ENCODE measurements at regions not wholly inside any gene's neighbourhood (a gene's known extent, or its start where the extent isn't known, plus 50 kb on each side); places are given as distances from the start of the nearest gene placed in this dataset.
A peak's percentile ranks its signal among the peaks of the same experiment; 100 is the strongest.

DNA sequence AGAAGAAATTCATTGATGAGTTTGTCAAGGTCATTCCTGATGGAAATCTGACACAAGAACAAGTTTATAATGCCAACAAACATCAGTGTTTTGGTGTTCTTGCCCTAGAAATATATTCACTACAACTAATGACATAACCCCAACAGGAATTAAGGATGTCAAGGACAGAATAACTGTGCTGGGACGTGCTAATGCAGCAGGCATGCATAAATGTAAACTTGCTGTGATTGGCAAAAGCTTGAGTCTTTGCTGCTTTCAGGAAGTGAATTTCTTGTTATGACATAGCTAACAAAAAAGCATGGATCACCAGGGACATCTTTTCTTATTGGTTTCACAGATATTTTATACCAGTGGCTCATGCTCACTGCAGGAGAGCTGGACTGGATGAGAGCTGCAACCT, 144.6 kb downstream of the KCTD12 start:
- no peak for DNase-seq

DNA sequence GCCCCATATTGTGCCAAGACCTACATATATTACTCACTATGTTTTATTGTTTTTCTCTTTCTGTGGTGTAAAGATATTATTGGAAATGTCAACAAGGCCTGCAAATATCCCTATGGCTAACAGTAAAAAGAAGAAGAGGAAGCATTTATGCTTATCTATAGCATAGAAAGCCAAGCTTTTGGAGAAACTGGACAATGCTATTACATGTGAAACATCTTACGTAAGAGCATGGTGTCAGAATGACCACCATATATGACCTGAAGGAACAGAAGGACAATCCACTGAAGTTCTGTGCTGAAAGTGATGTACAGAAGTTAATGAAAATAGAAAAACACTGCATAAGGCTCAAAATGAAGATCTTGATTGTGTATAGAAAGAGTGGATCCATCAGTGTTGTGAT, 145.2 kb downstream of the KCTD12 start:
- no peak for DNase-seq

DNA sequence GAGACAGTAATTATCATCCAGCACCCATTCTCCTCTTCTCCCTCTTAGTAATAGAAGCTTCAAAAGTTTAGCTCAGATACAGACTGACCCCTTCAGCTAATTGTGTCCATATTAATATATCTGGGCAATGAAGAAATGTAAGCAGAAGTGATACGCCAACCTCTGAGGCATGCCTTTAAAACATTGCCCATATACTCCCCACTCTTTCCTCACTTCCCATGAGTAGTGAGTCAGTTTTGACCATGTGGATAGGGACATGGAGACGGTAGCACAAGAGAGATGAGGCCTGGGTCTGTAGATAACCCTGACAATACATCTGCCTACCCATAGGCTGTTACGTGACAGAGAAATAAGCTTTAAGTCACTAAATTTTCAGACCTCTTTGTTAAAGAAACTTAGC, 147.6 kb downstream of the KCTD12 start:
- no peak for DNase-seq

DNA sequence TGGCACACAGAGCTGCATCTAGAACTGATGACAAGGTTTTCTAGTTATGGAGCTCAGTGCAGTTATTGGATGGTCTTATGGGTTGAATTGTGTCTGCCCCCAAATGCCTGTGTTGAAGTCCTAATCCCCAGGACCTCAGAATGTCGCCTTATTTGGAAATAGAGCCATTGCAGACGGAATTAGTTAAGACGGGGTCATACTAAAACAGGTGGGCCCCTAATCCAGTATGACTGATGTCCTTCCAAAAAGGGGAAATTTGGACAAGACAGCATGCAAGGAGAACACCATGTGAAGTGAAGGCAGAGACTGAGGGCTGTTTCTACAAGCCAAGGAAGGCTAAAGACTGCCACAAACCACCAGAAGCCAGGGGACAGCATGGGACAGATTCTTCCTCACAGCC, 148.7 kb downstream of the KCTD12 start:
- DNase-seq, result no peak

DNA sequence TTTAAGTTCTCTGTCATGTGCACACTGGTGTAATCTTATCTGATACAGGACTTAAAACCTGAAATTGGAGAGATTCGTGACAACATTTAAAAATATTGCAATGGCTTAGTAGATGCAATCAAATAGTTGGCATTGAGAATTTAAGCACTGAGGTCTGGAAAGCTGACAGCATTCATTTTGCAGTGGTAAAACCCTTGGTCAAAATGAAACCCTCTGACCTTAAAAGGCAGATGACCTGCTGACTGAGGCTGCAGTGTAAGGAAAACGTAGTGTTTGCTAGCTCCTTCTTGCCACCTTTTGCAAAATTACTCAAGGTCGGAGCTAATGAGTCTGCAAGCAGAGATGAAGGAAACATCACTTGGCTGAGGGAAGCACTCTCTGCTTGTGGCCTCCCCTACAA, 150.6 kb downstream of the KCTD12 start:
- no peak for DNase-seq

DNA sequence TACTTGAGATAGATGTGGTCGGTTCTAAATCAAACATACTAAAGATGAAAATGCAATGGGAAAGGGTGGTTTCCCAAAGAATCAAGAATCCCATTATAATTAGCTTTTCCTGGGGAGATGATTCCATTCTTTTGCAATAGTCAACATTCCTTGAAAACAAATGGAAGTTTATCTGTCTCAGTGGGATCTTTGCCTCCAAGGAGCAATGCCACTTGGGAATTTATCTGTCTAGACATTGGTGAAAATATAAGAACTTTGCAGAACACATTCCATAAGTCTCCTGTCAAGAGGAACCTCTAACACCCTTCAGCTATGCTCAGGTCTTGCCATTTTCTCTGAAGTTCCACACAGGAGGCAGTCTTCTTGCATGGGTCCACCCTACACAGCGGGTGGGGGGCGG, 152.5 kb downstream of the KCTD12 start:
- no peak for DNase-seq

DNA sequence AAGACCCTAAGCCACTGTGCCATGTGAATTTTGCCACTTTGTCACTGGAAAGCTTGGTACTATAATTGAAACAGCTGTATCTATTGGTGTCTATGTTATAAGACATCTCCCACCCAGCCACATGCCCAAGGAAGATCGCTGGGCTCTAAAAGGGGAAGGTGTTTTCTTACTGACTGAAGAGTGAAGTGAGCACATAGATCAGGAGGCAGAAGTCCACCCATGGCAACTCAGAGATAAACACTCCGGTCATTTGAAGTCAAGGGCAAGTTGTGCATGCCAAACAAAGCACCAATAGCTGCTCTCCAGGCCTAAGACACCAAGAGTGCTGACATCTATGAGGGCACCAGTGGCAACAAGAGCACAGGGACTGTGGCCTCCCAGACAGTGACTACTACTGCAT, 153.8 kb downstream of the KCTD12 start:
- DNase-seq, result no peak

DNA sequence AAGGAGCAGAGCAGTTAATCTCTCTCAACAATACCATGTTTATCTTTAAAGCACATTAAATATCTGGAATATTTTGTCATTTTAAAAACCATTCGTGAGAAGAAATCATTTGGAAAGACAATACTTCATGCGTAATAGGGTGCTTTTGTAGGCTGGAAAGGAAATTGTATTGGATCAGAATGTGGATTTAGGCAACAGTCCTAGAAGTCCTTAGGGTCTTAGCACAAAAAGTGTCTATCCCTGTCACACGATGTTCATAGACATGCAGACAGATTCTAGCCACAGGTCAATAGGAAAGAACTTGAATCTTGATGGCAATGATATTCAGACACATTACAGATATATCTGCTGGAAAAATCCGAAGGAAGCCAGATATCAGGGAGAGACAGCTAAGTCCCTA, 156.0 kb downstream of the KCTD12 start:
- DNase-seq, result no peak

DNA sequence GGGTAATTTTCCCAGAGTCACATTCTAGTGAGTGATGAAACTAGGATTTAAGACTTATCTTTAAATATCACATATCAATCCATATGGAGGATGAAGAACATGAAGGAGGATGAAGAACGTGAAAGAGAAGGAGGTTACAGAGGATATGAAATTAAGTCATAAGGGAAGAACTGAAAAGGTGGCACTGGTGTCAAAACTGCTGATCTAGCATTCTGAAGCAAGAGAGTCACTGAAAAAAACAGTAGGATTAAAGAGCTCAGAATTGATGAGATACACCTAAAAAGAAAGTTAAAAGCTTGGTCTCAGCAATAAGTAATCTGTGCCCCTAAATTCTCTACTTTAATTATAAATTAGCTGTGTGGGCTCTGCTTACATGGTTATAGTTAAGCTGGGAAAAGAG, 156.5 kb downstream of the KCTD12 start:
- DNase-seq, result no peak

DNA sequence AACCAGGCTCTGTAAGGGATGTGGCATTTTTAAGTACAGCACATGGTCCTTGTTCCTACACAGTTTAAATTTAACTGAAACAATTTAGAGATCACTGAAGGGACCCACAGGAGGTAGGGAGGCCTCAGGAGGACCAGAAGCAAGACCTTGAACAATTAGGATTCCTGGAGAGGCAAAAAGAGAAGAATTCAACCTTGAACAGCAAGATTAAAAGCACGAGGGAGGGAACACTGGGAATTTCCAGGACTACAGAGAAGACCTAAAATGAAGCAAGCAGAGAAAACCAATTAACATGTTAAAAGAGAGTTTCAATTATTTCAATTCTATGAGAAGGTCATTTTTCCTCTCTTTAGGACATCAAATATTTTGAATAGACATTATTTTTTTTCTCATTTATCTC, 160.3 kb downstream of the KCTD12 start:
- no peak for DNase-seq

DNA sequence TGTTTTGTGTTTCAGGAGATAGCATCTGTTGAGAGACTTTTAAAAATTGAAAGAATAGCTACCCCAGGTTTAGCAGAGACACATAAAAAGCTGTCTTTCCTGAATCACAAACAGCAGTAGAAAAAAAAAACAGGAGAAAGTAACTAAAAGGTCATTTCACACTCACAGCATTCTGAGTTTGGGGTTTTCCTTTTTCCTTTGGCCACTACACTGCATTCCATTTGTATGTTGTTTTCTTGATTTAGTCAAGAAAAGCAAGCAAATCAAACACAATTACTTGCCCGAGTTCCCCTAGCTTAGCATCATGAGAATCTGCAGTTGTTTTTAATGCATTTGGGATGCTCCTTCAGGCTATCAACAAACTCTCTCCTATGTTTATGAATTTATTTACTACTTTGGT, 161.0 kb downstream of the KCTD12 start:
- no peak for DNase-seq

DNA sequence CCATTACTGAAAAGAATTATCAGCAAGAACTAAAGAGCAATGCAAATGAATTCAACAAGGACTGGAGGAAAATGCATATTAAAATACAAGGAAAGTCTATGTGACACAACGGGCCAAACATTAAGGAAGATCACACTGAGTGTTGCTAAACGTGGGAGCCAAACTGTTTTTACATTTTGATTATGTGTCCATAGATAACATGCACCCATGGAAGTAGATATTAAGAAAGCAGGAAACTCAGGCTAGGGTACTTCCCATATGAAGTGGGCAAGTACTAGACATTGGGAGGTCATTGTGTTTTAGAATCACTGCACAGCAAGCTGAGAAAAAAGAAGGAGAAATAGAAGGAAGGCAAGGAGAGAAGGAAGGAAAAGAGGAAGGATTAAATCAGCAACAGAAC, 161.8 kb downstream of the KCTD12 start:
- DNase-seq, result no peak

DNA sequence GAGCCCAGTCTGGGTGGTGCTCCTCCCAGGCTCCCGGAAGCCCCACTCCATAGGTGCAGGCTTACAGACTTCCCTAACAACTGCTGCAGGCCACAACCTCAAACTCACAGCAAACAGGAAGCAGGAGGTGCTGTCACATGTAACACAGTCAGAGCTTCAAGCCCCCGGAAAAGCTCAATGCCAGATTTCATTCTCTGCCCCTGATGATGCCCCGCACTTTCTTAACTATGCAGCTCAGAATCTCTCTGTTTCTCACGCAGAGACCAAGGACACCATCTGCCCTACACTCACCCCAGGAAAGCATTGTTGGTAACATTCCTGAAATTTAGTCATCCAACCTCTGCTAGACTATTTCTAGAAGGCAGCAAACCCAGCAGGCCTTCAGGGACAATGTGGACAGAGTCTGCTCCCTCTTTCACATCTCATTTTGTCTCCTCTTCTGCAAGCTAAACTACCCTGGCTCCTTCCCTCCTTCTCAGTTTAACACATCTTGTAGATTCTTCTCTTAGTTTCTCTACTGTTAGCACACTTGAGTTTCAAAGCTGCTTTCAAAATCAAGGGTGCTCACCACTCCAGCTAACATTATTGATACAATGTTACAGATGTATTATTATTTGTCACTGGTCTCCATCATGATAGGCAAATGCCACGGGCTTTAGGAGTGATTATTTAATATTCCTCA, 162.5 kb downstream of the KCTD12 start:
- DNase-seq, result peak; percentile 59

DNA sequence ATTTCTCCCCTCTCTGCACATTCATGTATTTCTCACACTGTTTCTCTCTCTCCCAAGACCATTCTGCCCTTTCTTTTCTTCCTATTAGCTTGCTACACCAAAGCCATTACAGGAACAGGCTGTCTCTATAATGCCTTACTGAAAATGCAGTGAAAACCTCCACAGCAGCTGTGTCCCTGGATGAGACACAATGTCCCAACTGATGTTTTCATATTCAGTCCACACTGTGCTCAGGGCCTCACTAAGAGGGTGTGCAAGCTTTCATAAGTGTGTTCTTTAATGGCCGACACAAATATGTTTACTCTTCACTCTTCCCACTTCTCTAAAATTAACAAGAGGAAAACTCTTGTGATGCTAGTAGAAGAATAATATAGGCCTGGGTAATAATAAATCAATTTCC, 163.4 kb downstream of the KCTD12 start:
- no peak for DNase-seq

DNA sequence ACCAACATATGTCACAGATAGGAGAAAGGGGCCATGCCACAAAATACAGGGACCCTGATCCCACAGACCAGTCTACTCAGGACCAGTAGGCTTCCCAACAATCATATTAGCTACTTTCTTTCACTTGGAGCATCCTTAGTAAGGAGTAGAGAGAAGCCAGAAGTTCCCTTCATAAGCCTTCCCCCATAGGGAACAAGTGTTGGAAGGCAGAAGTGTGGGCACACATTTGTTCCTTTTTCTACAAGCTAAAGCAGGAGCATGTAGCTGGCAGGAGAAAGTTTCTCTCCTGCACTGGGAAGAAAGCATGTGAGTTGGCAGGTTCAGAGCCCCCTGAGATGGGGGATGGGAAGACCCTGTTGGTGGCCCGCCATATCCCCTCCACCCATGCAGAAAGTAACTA, 165.4 kb downstream of the KCTD12 start:
- no peak for DNase-seq

DNA sequence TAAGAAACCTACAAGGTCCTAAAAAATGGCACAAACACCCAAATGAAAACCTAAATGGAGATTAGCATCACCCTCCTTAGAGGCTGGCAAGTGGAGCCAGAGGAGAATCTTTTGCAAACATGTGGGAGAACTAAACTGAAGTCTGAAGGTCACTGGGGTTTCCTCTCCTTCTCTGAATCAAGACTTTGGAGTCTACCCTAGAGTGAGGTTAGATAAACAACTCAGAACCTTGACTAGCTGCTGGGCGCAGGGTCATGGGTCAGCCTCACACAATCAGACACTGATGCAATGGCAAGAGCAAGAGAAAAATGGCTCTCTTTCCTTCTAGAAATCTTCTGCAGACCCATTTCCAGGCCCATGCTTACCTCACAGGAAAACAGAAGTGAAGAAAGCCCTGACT, 165.8 kb downstream of the KCTD12 start:
- no peak for DNase-seq

DNA sequence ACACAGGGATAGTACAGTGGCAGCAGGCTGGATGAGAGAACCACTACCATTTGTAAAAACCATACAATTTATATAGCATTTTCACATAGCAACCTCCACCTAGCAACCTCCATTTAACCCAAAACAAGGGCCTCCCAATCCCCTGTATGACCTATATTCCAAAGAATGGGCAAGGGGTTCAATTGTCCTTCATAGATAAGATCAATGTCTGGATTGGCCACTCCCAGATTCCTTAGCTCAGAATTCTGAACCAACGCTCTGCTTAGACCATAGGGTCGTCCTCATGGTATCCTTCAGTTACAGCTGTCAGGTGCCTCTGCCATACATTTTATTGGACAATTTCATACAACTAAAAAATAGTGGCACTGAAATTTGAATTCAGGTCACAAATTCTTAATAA, 166.2 kb downstream of the KCTD12 start:
- DNase-seq, result no peak

DNA sequence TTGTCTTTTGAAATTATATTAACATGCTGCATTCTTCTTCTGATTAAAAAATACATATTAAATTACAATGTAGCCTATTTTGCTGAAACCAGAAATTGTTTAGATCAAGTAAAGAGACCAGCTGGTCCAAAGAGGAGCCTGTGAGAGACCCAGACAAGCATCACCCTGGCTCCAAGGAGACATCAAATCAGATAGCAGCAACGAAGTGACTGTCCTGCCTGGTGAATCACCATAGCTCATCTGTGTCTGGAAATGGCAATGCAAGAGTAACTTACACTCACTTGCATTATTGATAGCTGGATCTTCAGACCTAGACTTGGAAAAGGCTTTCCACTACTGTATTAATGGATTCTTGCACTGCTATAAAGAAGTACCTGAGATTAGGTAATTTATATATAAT, 169.1 kb downstream of the KCTD12 start:
- DNase-seq, result no peak

DNA sequence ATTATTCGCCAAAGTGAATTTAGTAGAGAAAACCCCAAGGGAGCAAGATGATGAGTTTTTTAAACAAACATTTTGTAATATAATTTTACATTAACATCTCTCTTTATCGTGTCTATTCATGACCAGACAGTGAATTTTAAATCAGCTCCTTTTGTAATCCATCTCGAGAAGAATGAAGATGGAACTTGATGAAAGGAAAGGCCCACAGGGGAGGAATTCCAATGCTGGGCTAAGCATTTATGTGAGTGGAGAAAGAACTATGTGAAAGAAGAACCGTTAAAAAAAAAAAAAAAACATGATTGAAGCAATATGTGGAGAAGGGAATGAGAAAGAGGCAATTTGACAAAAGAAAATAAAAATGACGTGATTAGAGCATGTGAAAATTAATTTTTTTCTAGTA, 170.6 kb downstream of the KCTD12 start:
- DNase-seq, result no peak

DNA sequence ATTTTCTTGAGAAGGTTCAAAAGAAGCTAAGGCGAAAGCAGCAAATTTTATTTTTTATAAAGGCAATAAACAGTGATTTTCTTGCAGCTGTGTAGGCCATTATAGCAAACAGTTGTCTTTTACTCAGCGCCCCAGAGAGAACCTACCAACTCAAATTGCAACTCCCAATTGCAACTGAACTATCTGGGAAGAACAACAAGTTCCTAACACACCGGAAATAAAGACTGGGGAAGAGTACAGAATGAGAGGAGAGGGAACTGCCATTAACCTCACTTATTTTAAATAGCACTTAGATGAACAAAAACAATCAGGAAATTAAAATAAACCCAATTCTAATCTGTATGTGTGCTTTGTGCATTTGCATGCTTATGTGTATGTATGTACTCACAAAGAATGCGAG, 171.1 kb downstream of the KCTD12 start:
- DNase-seq, result no peak

DNA sequence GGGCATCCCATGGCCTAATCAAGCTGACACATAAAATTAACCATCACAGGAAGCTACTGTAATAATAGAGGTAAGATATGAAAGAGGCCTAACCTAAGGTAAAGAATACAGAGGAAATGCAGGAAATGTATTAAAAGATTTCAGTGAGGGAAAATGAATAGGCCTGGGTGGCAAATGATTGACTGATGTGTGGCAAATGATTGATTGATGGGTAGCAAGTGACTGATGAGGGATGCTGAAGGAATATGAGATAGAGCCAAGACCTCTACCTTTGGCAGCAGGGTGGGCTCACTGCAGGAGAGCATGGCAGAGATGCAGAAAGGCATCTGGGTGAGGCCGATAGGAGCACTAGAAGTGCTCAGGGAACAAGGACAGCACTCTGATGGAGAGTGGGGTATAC, 172.9 kb downstream of the KCTD12 start:
- DNase-seq, result no peak

DNA sequence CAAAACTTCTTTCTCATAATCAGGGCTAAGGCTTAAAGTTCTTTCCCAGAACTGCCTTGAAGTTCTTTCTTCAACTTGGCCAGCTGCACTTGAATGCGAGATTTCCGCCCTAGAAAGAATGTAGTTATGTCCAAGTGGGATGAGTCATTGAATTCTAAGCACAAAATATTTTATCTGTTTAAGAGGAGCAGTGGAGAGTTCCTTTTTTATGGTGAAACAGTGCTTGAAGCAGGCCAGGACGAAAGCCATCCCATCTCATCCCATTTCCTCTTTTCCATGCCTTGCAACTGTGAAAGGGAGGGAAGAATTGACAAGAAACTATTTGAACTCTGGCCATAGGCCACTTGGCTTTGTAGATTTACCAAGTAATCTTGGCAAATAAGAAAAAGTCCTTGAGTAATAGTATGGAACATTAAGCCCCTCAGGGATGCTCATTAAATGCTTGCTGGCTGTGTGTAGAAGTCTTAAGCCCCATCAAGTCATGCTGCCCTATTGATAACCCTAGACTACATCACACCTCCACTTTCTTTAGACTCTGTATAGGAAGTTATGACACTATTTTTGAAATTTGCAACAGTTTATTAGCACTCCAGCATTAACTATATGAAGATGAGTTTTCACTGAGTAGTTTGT, 174.5 kb downstream of the KCTD12 start:
- no peak for DNase-seq

DNA sequence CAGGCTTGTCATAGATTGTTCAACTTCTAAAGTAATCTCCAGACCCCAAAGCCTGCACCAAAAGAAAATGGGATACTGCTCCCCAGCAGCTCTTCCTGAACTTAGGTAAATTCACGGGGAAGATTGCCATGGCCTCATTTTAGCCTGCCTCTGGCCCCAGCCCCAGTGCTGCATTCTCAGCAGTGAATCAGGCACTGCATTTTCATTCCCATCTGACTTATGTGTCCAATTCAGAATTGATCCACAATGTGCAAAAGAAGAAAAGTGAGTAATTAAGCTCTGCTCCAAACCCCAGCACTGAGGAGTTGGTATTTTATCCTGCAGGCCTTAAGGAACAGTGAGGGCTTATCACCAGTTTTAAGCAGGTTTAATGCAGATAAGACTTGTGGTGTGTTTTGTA, 176.4 kb downstream of the KCTD12 start:
- DNase-seq, result no peak

DNA sequence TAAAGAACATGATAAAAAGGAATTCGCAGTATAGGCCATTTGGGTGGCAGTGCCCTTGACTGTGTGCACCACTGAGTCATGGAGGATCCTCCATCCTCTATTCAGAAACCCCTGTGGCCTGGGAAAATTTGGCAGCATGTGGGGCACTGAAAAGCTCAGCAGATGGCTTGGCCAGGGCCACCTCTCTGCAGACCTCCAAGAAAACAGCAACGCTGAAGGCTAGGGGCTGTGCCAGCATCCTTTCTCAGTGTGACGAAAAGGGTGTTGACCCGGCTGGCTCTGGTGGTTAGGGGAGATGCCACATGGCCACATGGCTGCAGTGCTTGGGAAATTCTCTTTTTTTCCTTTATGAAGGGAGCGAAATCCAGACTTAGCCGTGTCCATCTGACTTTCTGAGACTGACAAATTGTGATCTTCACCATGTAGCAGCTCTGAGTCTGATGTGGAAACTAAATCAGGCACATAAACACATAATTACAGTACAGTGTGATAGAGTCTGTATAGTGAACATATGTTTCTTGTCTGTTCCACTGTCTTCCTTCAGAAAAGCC, 178.0 kb downstream of the KCTD12 start:
- no peak for DNase-seq

DNA sequence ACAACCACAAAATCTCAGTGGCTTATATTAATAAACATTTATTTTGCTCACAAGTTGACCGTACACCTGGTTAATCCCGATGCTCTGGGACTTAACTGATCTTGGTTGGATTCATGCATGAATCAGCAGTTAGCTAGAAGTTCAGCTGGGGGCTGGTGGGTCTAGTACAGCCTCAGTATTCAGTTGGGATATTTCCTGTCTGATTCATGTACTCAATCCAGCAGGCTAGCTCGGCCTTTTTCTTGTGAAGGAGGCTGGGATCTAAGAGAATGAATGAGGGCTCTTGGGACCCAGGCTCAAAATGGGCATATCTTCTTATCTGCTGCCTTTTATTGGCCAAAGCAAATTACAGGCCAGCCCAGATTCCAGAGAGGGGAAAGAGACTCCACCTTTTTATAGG, 178.8 kb downstream of the KCTD12 start:
- no peak for DNase-seq
